Loucy (cell line): ENCODE measurements at regions not wholly inside any gene's neighbourhood (a gene's known extent, or its start where the extent isn't known, plus 50 kb on each side); places are given as distances from the start of the nearest gene placed in this dataset.
"Not testable (repeated sequence)": the region's sequence is repeated elsewhere in the genome, so short reads cannot be mapped to it uniquely, and the experiment has no call there.

Experiments
- H2AFZ ChIP-seq: fragments of 200-600 bp; sonication (generic); 2 replicates; pipeline ENCODE4 v1.6.0; 2016; ENCODE audit warnings: antibody characterized with exemption, mild to moderate bottlenecking, low read length, moderate library complexity
- H3F3A ChIP-seq: fragments of 200-600 bp; 2 replicates; pipeline ENCODE4 v1.6.0; 2016; ENCODE audit warnings: antibody characterized with exemption, low read depth, mild to moderate bottlenecking
- H3K27me3 ChIP-seq: fragments of 200-600 bp; sonication (generic); 2 replicates; pipeline ENCODE4 v1.6.1; 2014; ENCODE audit warnings: low read length, mild to moderate bottlenecking; ENCODE audit not compliant: insufficient read depth, poor library complexity, severe bottlenecking
- H3K36me3 ChIP-seq: fragments of 200-600 bp; sonication (generic); 2 replicates; pipeline ENCODE4 v1.6.1; 2016; ENCODE audit warnings: low read length; ENCODE audit not compliant: insufficient read depth
- H3K4me1 ChIP-seq: fragments of 200-600 bp; sonication (generic); 2 replicates; pipeline ENCODE4 v1.5.1; 2014; ENCODE audit warnings: low read length, mild to moderate bottlenecking; ENCODE audit not compliant: insufficient read depth, poor library complexity, severe bottlenecking
- H3K4me2 ChIP-seq: fragments of 200-600 bp; sonication (generic); 2 replicates; pipeline ENCODE4 v1.6.0; 2014; ENCODE audit warnings: antibody characterized with exemption, low read length, low read depth, mild to moderate bottlenecking; ENCODE audit not compliant: poor library complexity, severe bottlenecking
- H3K4me3 ChIP-seq: fragments of 200-600 bp; sonication (generic); 2 replicates; pipeline ENCODE4 v1.5.1; 2014; ENCODE audit warnings: low read length, mild to moderate bottlenecking, mixed read lengths; ENCODE audit not compliant: poor library complexity, severe bottlenecking
- H3K79me2 ChIP-seq: fragments of 200-600 bp; sonication (generic); 2 replicates; pipeline ENCODE4 v1.6.1; 2014; ENCODE audit warnings: low read length; ENCODE audit not compliant: insufficient read depth
- H3K9ac ChIP-seq: fragments of 200-600 bp; sonication (generic); 2 replicates; pipeline ENCODE4 v1.6.0; 2014; ENCODE audit warnings: mild to moderate bottlenecking, low read depth, low read length, moderate library complexity; ENCODE audit not compliant: poor library complexity, severe bottlenecking
- H3K9me2 ChIP-seq: fragments of 200-600 bp; sonication (generic); replicated peaks from 2 replicates; pipeline ENCODE4 v1.6.1; 2016; ENCODE audit warnings: low read depth, low read length, mixed read lengths
- H3K9me3 ChIP-seq: fragments of 200-600 bp; sonication (generic); 2 replicates; pipeline ENCODE4 v1.6.1; 2014; ENCODE audit warnings: mild to moderate bottlenecking, antibody characterized with exemption, low read length, low read depth; ENCODE audit not compliant: insufficient read depth
- H4K20me1 ChIP-seq: fragments of 200-600 bp; sonication (generic); 2 replicates; pipeline ENCODE4 v1.6.0; 2014; ENCODE audit warnings: antibody characterized with exemption, low read length, mild to moderate bottlenecking; ENCODE audit not compliant: insufficient read depth, poor library complexity, severe bottlenecking
- EZH2phosphoT487 ChIP-seq: fragments of 200-600 bp; IDR thresholded peaks from 2 replicates; pipeline ENCODE4 v1.6.1; 2018; ENCODE audit warnings: antibody characterized with exemption, mild to moderate bottlenecking, moderate library complexity, borderline replicate concordance
- TF ChIP-seq, protein P1 (sequence below): fragments of 200-600 bp; sonication (generic); conservative IDR thresholded peaks from 2 replicates; pipeline ENCODE4 v1.5.1; 2014; ENCODE audit warnings: mild to moderate bottlenecking, antibody characterized with exemption, low read length

DNA sequence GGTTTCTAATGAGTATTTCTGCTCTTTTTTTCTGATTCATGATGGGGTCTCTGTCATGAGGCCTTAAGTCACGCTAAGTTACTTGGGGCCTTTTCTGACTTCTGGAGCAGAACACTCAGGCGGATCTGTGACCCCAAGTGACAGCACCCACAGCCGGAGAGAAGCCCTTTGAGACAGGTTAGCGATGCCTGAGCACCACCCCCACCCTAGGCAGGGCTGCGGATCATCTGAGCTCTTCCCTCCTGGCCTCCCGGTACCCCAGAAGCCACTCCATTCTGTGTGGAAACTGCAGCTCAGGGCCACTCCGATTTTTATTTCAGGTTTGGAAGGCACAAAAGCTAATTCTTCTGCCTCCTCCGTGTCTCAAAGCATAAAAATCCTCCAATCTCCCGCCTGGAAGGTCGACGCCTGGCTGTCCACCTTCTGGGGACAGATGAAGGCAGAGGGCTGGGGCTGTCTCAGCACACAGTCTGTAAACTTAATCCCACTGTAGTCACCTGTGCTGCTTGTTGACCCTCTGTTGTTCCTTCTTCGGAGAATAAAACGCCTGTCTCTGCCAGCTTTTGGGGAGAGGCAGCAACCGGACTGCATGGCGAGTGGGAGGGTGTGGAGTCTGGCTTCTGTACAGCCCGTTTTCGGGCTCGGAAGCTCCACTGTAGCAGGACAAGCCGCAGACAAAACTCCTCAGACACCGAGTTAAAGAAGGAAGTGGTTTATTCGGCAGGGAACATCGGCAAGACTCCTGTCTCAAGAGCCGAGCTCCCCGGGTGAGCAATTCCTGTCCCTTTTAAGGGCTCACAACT is 88.8 kb downstream of the SPRY4 start:
- no peak overlapping the region for H3K4me2 ChIP-seq
- no peaks in the 10 kb centered on the region for H3K9me2 ChIP-seq
- no peaks in the 10 kb centered on the region for H4K20me1 ChIP-seq
- H3K9ac ChIP-seq, result no peak overlapping the region
- no peak overlapping the region for H3K4me3 ChIP-seq
- no peaks in the 10 kb centered on the region for H3F3A ChIP-seq
- TF ChIP-seq, protein P1, sequence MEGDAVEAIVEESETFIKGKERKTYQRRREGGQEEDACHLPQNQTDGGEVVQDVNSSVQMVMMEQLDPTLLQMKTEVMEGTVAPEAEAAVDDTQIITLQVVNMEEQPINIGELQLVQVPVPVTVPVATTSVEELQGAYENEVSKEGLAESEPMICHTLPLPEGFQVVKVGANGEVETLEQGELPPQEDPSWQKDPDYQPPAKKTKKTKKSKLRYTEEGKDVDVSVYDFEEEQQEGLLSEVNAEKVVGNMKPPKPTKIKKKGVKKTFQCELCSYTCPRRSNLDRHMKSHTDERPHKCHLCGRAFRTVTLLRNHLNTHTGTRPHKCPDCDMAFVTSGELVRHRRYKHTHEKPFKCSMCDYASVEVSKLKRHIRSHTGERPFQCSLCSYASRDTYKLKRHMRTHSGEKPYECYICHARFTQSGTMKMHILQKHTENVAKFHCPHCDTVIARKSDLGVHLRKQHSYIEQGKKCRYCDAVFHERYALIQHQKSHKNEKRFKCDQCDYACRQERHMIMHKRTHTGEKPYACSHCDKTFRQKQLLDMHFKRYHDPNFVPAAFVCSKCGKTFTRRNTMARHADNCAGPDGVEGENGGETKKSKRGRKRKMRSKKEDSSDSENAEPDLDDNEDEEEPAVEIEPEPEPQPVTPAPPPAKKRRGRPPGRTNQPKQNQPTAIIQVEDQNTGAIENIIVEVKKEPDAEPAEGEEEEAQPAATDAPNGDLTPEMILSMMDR, result no peak
- no peak overlapping the region for H2AFZ ChIP-seq
- H3K27me3 ChIP-seq, result no peaks in the 10 kb centered on the region
- H3K79me2 ChIP-seq, result no peaks in the 10 kb centered on the region
- no peaks in the 10 kb centered on the region for H3K36me3 ChIP-seq
- no peaks in the 10 kb centered on the region for H3K9me3 ChIP-seq
- no peaks in the 10 kb centered on the region for H3K4me1 ChIP-seq

DNA sequence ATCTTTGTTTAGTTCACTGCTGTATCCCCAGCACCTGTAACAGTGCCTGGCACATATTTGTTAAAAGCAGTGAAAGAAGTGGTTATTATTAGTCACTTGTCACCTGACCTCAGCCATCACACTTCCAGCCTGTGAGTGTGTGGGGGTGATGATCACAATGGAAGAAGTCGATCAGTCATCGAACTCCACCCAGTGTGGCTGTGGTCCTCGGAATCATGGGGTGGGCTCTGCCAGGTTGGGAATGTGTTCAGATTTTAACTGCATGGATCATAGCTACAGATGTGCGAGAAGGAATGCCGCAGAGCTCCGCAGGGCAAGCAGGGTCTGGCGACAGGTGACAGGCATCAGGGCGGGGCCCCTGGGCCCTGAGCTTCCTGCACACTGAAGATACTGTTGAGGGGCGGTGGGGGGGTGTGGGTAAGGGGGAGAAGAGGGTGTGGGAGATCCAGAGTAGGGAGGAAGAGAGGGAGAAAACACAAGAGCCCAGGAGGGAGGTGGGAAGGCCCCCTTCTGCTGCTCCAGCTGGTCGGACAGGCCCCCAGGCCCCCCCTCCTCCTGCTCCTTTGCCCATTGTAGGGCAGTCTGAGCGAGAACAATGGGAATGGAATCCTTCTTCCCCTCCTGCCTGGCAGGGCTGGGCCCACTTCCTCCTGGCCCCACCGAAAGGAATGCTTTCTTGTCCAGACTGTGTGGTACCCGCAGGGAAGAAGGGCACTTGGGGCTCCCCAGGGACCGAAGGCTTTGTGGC is 89.6 kb downstream of the SPRY4 start:
- no peak overlapping the region for H3K4me3 ChIP-seq
- H3K36me3 ChIP-seq, result no peaks in the 10 kb centered on the region
- H3K9ac ChIP-seq, result no peak overlapping the region
- H3K4me2 ChIP-seq, result no peak overlapping the region
- no peaks in the 10 kb centered on the region for H4K20me1 ChIP-seq
- no peaks in the 10 kb centered on the region for H3K9me3 ChIP-seq
- no peaks in the 10 kb centered on the region for H3K9me2 ChIP-seq
- H3F3A ChIP-seq, result no peaks in the 10 kb centered on the region
- H2AFZ ChIP-seq, result no peak overlapping the region
- H3K4me1 ChIP-seq, result no peaks in the 10 kb centered on the region
- TF ChIP-seq EZH2phosphoT487, result no peak
- TF ChIP-seq, protein P1, result no peak
- no peaks in the 10 kb centered on the region for H3K27me3 ChIP-seq
- no peaks in the 10 kb centered on the region for H3K79me2 ChIP-seq

DNA sequence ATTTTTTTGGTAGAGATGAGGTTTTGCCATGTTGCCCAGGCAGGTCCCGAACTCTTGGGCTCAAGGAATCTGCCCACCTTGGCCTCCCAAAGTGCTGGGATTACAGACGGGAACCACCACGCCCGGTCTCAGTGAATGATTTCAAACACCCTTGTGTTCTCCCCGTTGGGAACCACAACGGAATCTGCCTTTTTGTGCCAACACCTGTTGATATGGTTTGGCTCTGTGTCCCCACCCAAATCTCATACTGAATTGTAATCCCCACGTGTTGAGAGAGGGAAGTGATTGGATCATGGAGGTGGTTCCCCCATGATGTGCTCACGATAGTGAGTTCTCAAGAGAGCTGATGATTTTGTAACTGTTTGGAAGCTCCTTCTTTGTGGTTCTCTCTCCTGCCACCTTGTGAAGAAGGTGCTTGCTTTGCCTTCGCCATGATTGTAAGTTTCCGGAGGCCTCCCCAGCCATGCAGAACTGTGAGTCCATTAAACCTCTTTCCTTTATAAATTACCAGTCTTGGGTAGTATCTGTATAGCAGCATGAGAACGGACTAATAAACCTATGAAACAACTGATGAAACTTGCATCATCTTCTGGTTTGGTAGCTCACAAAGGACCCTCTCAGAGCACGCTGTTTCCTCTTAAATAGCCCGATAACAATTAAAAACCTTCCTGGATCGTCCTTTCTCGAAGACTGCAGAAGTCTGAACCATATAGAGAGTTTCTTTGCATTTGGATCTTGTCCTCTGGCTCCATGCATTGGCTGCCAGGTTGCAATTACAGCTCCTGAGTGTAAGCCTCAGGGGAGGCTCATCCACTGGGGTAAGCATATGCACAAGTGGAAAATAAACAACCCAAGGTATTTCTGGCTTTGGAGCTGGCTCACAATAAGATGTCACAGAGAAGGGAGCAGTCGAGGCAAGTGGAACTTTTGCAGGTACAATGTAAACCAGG is 91.5 kb downstream of the SPRY4 start:
- Histone ChIP-seq H3K4me3 (no peak overlapping the region), H3K9ac (no peak overlapping the region), H3K79me2 (no peaks in the 10 kb centered on the region), H3K9me3 (no peaks in the 10 kb centered on the region), H3K4me1 (no peaks in the 10 kb centered on the region), H3K4me2 (no peak overlapping the region), H4K20me1 (no peaks in the 10 kb centered on the region), H3K9me2 (no peaks in the 10 kb centered on the region), H2AFZ (no peak overlapping the region), H3K36me3 (no peaks in the 10 kb centered on the region), H3F3A (no peaks in the 10 kb centered on the region), H3K27me3 (no peaks in the 10 kb centered on the region)
- TF ChIP-seq EZH2phosphoT487, result no peak
- TF ChIP-seq, protein P1, result no peak

DNA sequence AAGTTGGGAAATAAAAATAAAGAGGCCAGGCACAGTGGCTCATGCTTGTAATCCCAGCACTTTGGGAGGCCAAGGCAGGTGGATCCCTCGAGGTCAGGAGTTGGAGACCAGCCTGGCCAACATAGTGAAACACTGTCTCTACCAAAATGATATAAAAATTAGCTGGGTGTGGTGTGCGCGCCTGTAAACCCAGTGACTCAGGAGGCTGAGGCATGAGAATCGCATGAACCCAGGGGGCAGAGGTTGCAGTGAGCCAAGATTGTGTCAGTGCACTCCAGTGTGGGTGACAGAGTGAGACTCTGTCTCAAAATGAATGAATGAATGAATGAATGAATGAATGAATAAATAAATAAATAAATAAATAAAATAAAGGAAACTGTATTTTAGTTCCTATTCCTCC is 93.9 kb downstream of the SPRY4 start:
- not testable (repeated sequence) for H3K9me3 ChIP-seq, H3K9ac ChIP-seq, H2AFZ ChIP-seq, H4K20me1 ChIP-seq, H3F3A ChIP-seq, H3K36me3 ChIP-seq, H3K79me2 ChIP-seq, H3K9me2 ChIP-seq, H3K4me1 ChIP-seq, H3K27me3 ChIP-seq, H3K4me3 ChIP-seq, H3K4me2 ChIP-seq
